GM19463 (cell line): ENCODE measurements at regions not wholly inside any gene's neighbourhood (a gene's known extent, or its start where the extent isn't known, plus 50 kb on each side); places are given as distances from the start of the nearest gene placed in this dataset.
A peak's percentile ranks its signal among the peaks of the same experiment; 100 is the strongest.
"Not testable (repeated sequence)": the region's sequence is repeated elsewhere in the genome, so short reads cannot be mapped to it uniquely, and the experiment has no call there.

ENCODE experiments used
- ATAC-seq: cut with Tn5 transposase; IDR thresholded peaks from one replicate; pipeline ENCODE4 v1.9.1; 2021; ENCODE audit warnings: mild to moderate bottlenecking, moderate library complexity; ENCODE audit not compliant: unreplicated experiment

- no peak for ATAC-seq
These were observed 332.3 kb upstream of the EPHA3 start for GRCh38 chr3:88775026-88775690.

- ATAC-seq: no peak
These were observed 327.9 kb upstream of the EPHA3 start for GRCh38 chr3:88779482-88779881.

GRCh38 chr3:88784925-88785324, 322.5 kb upstream of the EPHA3 start:
- no peak for ATAC-seq

- no peak for ATAC-seq
These were observed 321.6 kb upstream of the EPHA3 start for GRCh38 chr3:88785841-88786240.

- ATAC-seq: no peak
These were observed 311.9 kb upstream of the EPHA3 start for GRCh38 chr3:88795503-88795902.

- ATAC-seq: no peak
These were observed 299.8 kb upstream of the EPHA3 start for GRCh38 chr3:88807491-88808105.

- no peak for ATAC-seq
These were observed 297.4 kb upstream of the EPHA3 start for GRCh38 chr3:88809993-88810392.

GRCh38 chr3:88810455-88810854, 297.0 kb upstream of the EPHA3 start:
- no peak for ATAC-seq

GRCh38 chr3:88811096-88811495, 296.3 kb upstream of the EPHA3 start:
- no peak for ATAC-seq

GRCh38 chr3:88812576-88812975, 294.8 kb upstream of the EPHA3 start:
- no peak for ATAC-seq

- ATAC-seq: no peak
These were observed 291.0 kb upstream of the EPHA3 start for GRCh38 chr3:88816445-88816844.

GRCh38 chr3:88824666-88825564, 282.5 kb upstream of the EPHA3 start:
- ATAC-seq: no peak

GRCh38 chr3:88828466-88828865, 279.0 kb upstream of the EPHA3 start:
- ATAC-seq: no peak

- no peak for ATAC-seq
These were observed 254.8 kb upstream of the EPHA3 start for GRCh38 chr3:88852606-88853005.

GRCh38 chr3:88863196-88863595, 244.2 kb upstream of the EPHA3 start:
- ATAC-seq: no peak

GRCh38 chr3:88876724-88877123, 230.7 kb upstream of the EPHA3 start:
- no peak for ATAC-seq

- ATAC-seq: no peak
These were observed 227.5 kb upstream of the EPHA3 start for GRCh38 chr3:88879905-88880304.

GRCh38 chr3:88882121-88882520, 225.3 kb upstream of the EPHA3 start:
- ATAC-seq: peak; percentile 97

GRCh38 chr3:88886624-88887023, 220.8 kb upstream of the EPHA3 start:
- ATAC-seq: not testable (repeated sequence)

GRCh38 chr3:88896026-88896425, 211.4 kb upstream of the EPHA3 start:
- ATAC-seq: no peak

- ATAC-seq: no peak
These were observed 195.0 kb upstream of the EPHA3 start for GRCh38 chr3:88912294-88912877.
